Activated naive CD4-positive, alpha-beta T cell treated with anti-CD3 and anti-CD28 coated beads for 36 hours (primary cell): ENCODE measurements at regions not wholly inside any gene's neighbourhood (a gene's known extent, or its start where the extent isn't known, plus 50 kb on each side); places are given as distances from the start of the nearest gene placed in this dataset.

Experiments
- CTCF ChIA-PET: fragments of 350-600 bp; sonication (Branson Sonifier 250); formaldehyde crosslinking; loops from one replicate; lab custom pipeline; 2021; ENCODE audit warnings: antibody characterized with exemption; lab: Charles Lee
- DNase-seq: peaks from one replicate; pipeline ENCODE4 v3.0.0-alpha.2; 2020
- H3K27ac Mint-ChIP-seq: one replicate; pipeline ENCODE4 v1.8.0; 2021; ENCODE audit warnings: mild to moderate bottlenecking, mixed read lengths
- H3K27me3 Mint-ChIP-seq: one replicate; pipeline ENCODE4 v1.8.0; 2021; ENCODE audit warnings: low read depth, mixed read lengths
- H3K36me3 Mint-ChIP-seq: one replicate; pipeline ENCODE4 v1.8.0; 2021; ENCODE audit warnings: low read depth, mixed read lengths
- H3K4me1 Mint-ChIP-seq: one replicate; pipeline ENCODE4 v1.8.0; 2021; ENCODE audit warnings: low read depth, mixed read lengths
- H3K4me3 Mint-ChIP-seq: one replicate; pipeline ENCODE4 v1.8.0; 2021; ENCODE audit warnings: mild to moderate bottlenecking, moderate library complexity, mixed read lengths
- H3K9me3 Mint-ChIP-seq: one replicate; pipeline ENCODE4 v1.8.0; 2021; ENCODE audit warnings: mixed read lengths
- intact Hi-C: fragments of 100-400 bp; cut with micrococcal nuclease; formaldehyde crosslinking; loops from one replicate; pipeline ENCODE4 v1.15.1; 2023

GRCh38 chr2:236767941-236768340, 198.3 kb downstream of the ACKR3 start:
- intact Hi-C loops = no loop called here
- no peaks in the 10 kb centered on the region for H3K4me1 Mint-ChIP-seq
- H3K9me3 Mint-ChIP-seq = no peaks in the 10 kb centered on the region
- H3K27me3 Mint-ChIP-seq = peaks cover 2% of the 10 kb centered on the region
- CTCF ChIA-PET = no interaction called here
- no peak for DNase-seq
- no peaks in the 10 kb centered on the region for H3K36me3 Mint-ChIP-seq
- no peak overlapping the region for H3K4me3 Mint-ChIP-seq
- H3K27ac Mint-ChIP-seq = no peak overlapping the region

- Mint-ChIP-seq H3K9me3 (no peaks in the 10 kb centered on the region), H3K27me3 (peaks cover 2% of the 10 kb centered on the region), H3K4me1 (no peaks in the 10 kb centered on the region), H3K27ac (no peak overlapping the region), H3K4me3 (no peak overlapping the region), H3K36me3 (no peaks in the 10 kb centered on the region)
- CTCF ChIA-PET = no interaction called here
- intact Hi-C loops = no loop called here
- DNase-seq = no peak
These were observed 198.9 kb downstream of the ACKR3 start for GRCh38 chr2:236768393-236769140.

- DNase-seq = no peak
- Mint-ChIP-seq H3K27ac (no peak overlapping the region), H3K27me3 (no peaks in the 10 kb centered on the region), H3K4me3 (no peak overlapping the region), H3K36me3 (no peaks in the 10 kb centered on the region), H3K9me3 (no peaks in the 10 kb centered on the region), H3K4me1 (no peaks in the 10 kb centered on the region)
- CTCF ChIA-PET = interaction anchor here (0.6 kb wide), 1 partner anchor 182 kb away, joined by 3 read pairs; no protein-coding TSS in a partner anchor
- intact Hi-C loops = no loop called here
These were observed 200.5 kb downstream of the ACKR3 start for GRCh38 chr2:236769981-236770671.

- H3K4me1 Mint-ChIP-seq = no peaks in the 10 kb centered on the region
- no peak for DNase-seq
- H3K9me3 Mint-ChIP-seq = no peaks in the 10 kb centered on the region
- no peak overlapping the region for H3K4me3 Mint-ChIP-seq
- no peak overlapping the region for H3K27ac Mint-ChIP-seq
- intact Hi-C loops = no loop called here
- CTCF ChIA-PET = no interaction called here
- no peaks in the 10 kb centered on the region for H3K36me3 Mint-ChIP-seq
- H3K27me3 Mint-ChIP-seq = no peaks in the 10 kb centered on the region
These were observed 202.7 kb downstream of the ACKR3 start for GRCh38 chr2:236772220-236772837.

- H3K36me3 Mint-ChIP-seq = no peaks in the 10 kb centered on the region
- H3K27ac Mint-ChIP-seq = no peak overlapping the region
- H3K4me1 Mint-ChIP-seq = no peaks in the 10 kb centered on the region
- no peak for DNase-seq
- H3K9me3 Mint-ChIP-seq = no peaks in the 10 kb centered on the region
- CTCF ChIA-PET = no interaction called here
- no peak overlapping the region for H3K4me3 Mint-ChIP-seq
- intact Hi-C loops = no loop called here
- no peaks in the 10 kb centered on the region for H3K27me3 Mint-ChIP-seq
These were observed 203.6 kb downstream of the ACKR3 start for GRCh38 chr2:236773206-236773605.

- intact Hi-C loops = no loop called here
- no peaks in the 10 kb centered on the region for H3K4me1 Mint-ChIP-seq
- no peaks in the 10 kb centered on the region for H3K9me3 Mint-ChIP-seq
- no peak overlapping the region for H3K4me3 Mint-ChIP-seq
- no peak for DNase-seq
- no peaks in the 10 kb centered on the region for H3K27me3 Mint-ChIP-seq
- no peaks in the 10 kb centered on the region for H3K36me3 Mint-ChIP-seq
- H3K27ac Mint-ChIP-seq = no peak overlapping the region
- CTCF ChIA-PET = no interaction called here
These were observed 204.5 kb downstream of the ACKR3 start for GRCh38 chr2:236774171-236774570.

- no peaks in the 10 kb centered on the region for H3K36me3 Mint-ChIP-seq
- H3K27ac Mint-ChIP-seq = no peak overlapping the region
- H3K4me3 Mint-ChIP-seq = no peak overlapping the region
- intact Hi-C loops = no loop called here
- no peaks in the 10 kb centered on the region for H3K9me3 Mint-ChIP-seq
- no peaks in the 10 kb centered on the region for H3K4me1 Mint-ChIP-seq
- no peaks in the 10 kb centered on the region for H3K27me3 Mint-ChIP-seq
- CTCF ChIA-PET = interaction anchor here (1.0 kb wide), 1 partner anchor 252 kb away, joined by 3 read pairs; no protein-coding TSS in a partner anchor
- no peak for DNase-seq
These were observed 205.9 kb downstream of the ACKR3 start for GRCh38 chr2:236775511-236775910.

- H3K27me3 Mint-ChIP-seq = no peaks in the 10 kb centered on the region
- H3K4me3 Mint-ChIP-seq = no peak overlapping the region
- no peaks in the 10 kb centered on the region for H3K9me3 Mint-ChIP-seq
- no peaks in the 10 kb centered on the region for H3K4me1 Mint-ChIP-seq
- CTCF ChIA-PET = no interaction called here
- no peaks in the 10 kb centered on the region for H3K36me3 Mint-ChIP-seq
- H3K27ac Mint-ChIP-seq = no peak overlapping the region
- intact Hi-C loops = no loop called here
- DNase-seq = no peak
These were observed 206.6 kb downstream of the ACKR3 start for GRCh38 chr2:236776206-236776605.

- H3K4me3 Mint-ChIP-seq = no peak overlapping the region
- H3K9me3 Mint-ChIP-seq = no peaks in the 10 kb centered on the region
- intact Hi-C loops = no loop called here
- no peaks in the 10 kb centered on the region for H3K4me1 Mint-ChIP-seq
- DNase-seq = no peak
- H3K36me3 Mint-ChIP-seq = no peaks in the 10 kb centered on the region
- CTCF ChIA-PET = interaction anchor here (0.7 kb wide), 1 partner anchor 441 kb away, joined by 3 read pairs; no protein-coding TSS in a partner anchor
- no peak overlapping the region for H3K27ac Mint-ChIP-seq
- no peaks in the 10 kb centered on the region for H3K27me3 Mint-ChIP-seq
These were observed 207.1 kb downstream of the ACKR3 start for GRCh38 chr2:236776695-236777251.

GRCh38 chr2:236777408-236777807, 207.8 kb downstream of the ACKR3 start:
- CTCF ChIA-PET = no interaction called here
- no peak for DNase-seq
- Mint-ChIP-seq H3K27ac (no peak overlapping the region), H3K9me3 (no peaks in the 10 kb centered on the region), H3K27me3 (no peaks in the 10 kb centered on the region), H3K36me3 (no peaks in the 10 kb centered on the region), H3K4me1 (no peaks in the 10 kb centered on the region), H3K4me3 (no peak overlapping the region)
- intact Hi-C loops = no loop called here

- peaks cover 3% of the 10 kb centered on the region for H3K27me3 Mint-ChIP-seq
- no peaks in the 10 kb centered on the region for H3K4me1 Mint-ChIP-seq
- no peak overlapping the region for H3K27ac Mint-ChIP-seq
- intact Hi-C loops = no loop called here
- no peaks in the 10 kb centered on the region for H3K9me3 Mint-ChIP-seq
- H3K36me3 Mint-ChIP-seq = no peaks in the 10 kb centered on the region
- CTCF ChIA-PET = interaction anchor here (0.5 kb wide), 1 partner anchor 205 kb away, joined by 3 read pairs; no protein-coding TSS in a partner anchor
- no peak overlapping the region for H3K4me3 Mint-ChIP-seq
- no peak for DNase-seq
These were observed 212.6 kb downstream of the ACKR3 start for GRCh38 chr2:236781933-236782816.

GRCh38 chr2:236782938-236783337, 213.3 kb downstream of the ACKR3 start:
- peaks cover 3% of the 10 kb centered on the region for H3K27me3 Mint-ChIP-seq
- DNase-seq = no peak
- CTCF ChIA-PET = interaction anchor here (0.5 kb wide), 1 partner anchor 206 kb away, joined by 3 read pairs; no protein-coding TSS in a partner anchor
- H3K4me3 Mint-ChIP-seq = no peak overlapping the region
- H3K27ac Mint-ChIP-seq = no peak overlapping the region
- no peaks in the 10 kb centered on the region for H3K9me3 Mint-ChIP-seq
- intact Hi-C loops = no loop called here
- no peaks in the 10 kb centered on the region for H3K4me1 Mint-ChIP-seq
- H3K36me3 Mint-ChIP-seq = no peaks in the 10 kb centered on the region
